ENCODE measurements at regions not wholly inside any gene's neighbourhood (a gene's known extent, or its start where the extent isn't known, plus 50 kb on each side); places are given as distances from the start of the nearest gene placed in this dataset.

GRCh38 chr10:128793726-128794655 lies 667.8 kb upstream of the MKI67 start:
- TF ChIP-seq CTCF (conservative IDR thresholded peaks at IDR 0.05) = no peak
- H3K27ac ChIP-seq = no peak overlapping the region

GRCh38 chr10:128796396-128796912 lies 670.2 kb upstream of the MKI67 start:
- no peak overlapping the region for H3K27ac ChIP-seq
- TF ChIP-seq CTCF (conservative IDR thresholded peaks at IDR 0.05) = no peak

GRCh38 chr10:128802062-128802461 lies 665.0 kb upstream of the MGMT start:
- TF ChIP-seq CTCF (conservative IDR thresholded peaks at IDR 0.05) = no peak
- no peak overlapping the region for H3K27ac ChIP-seq

GRCh38 chr10:128803790-128804189 lies 663.3 kb upstream of the MGMT start:
- no peak overlapping the region for H3K27ac ChIP-seq
- TF ChIP-seq CTCF (conservative IDR thresholded peaks at IDR 0.05) = no peak

- TF ChIP-seq CTCF (conservative IDR thresholded peaks at IDR 0.05) = no peak
Measured at GRCh38 chr10:128804411-128804810, 662.6 kb upstream of the MGMT start.

GRCh38 chr10:128808921-128809440 lies 658.1 kb upstream of the MGMT start:
- TF ChIP-seq CTCF (conservative IDR thresholded peaks at IDR 0.05) = no peak

More at GRCh38 chr10:128804411-128804810, 662.6 kb upstream of the MGMT start:
- no peak overlapping the region for H3K27ac ChIP-seq

GRCh38 chr10:128811511-128811910 lies 655.5 kb upstream of the MGMT start:
- H3K27ac ChIP-seq = no peak overlapping the region
- no peak for TF ChIP-seq CTCF (conservative IDR thresholded peaks at IDR 0.05)

More at GRCh38 chr10:128808921-128809440, 658.1 kb upstream of the MGMT start:
- no peak overlapping the region for H3K27ac ChIP-seq
